GM21360 (cell line): ENCODE measurements at regions not wholly inside any gene's neighbourhood (a gene's known extent, or its start where the extent isn't known, plus 50 kb on each side); places are given as distances from the start of the nearest gene placed in this dataset.
A peak's percentile ranks its signal among the peaks of the same experiment; 100 is the strongest.

Source experiments
- ATAC-seq: cut with Tn5 transposase; IDR thresholded peaks from one replicate; pipeline ENCODE4 v1.9.1; 2021; ENCODE audit warnings: mild to moderate bottlenecking, moderate library complexity; ENCODE audit not compliant: unreplicated experiment

- ATAC-seq: no peak
These were observed 53.4 kb downstream of the GAS1 start for GRCh38 chr9:86893811-86894490.

- ATAC-seq: no peak
These were observed 54.7 kb downstream of the GAS1 start for GRCh38 chr9:86892576-86892975.

GRCh38 chr9:86891886-86892437 is 55.3 kb downstream of the GAS1 start:
- no peak for ATAC-seq

- ATAC-seq: no peak
These were observed 56.2 kb downstream of the GAS1 start for GRCh38 chr9:86891091-86891490.

- no peak for ATAC-seq
These were observed 62.1 kb downstream of the GAS1 start for GRCh38 chr9:86885232-86885631.

- ATAC-seq: no peak
These were observed 70.6 kb downstream of the GAS1 start for GRCh38 chr9:86876621-86877196.

- ATAC-seq: no peak
These were observed 78.7 kb downstream of the GAS1 start for GRCh38 chr9:86868616-86869015.

GRCh38 chr9:86867804-86868313 is 79.4 kb downstream of the GAS1 start:
- ATAC-seq: no peak

GRCh38 chr9:86865952-86866351 is 81.4 kb downstream of the GAS1 start:
- no peak for ATAC-seq

- no peak for ATAC-seq
These were observed 87.3 kb downstream of the GAS1 start for GRCh38 chr9:86860006-86860405.

GRCh38 chr9:86859056-86859455 is 88.2 kb downstream of the GAS1 start:
- ATAC-seq: no peak

- no peak for ATAC-seq
These were observed 89.3 kb downstream of the GAS1 start for GRCh38 chr9:86858009-86858408.

- ATAC-seq: no peak
These were observed 91.0 kb downstream of the GAS1 start for GRCh38 chr9:86856259-86856658.

GRCh38 chr9:86854898-86855523 is 92.3 kb downstream of the GAS1 start:
- no peak for ATAC-seq

GRCh38 chr9:86846656-86847055 is 100.7 kb downstream of the GAS1 start:
- no peak for ATAC-seq

GRCh38 chr9:86843206-86843605 is 104.1 kb downstream of the GAS1 start:
- no peak for ATAC-seq

- ATAC-seq: no peak
These were observed 104.7 kb downstream of the GAS1 start for GRCh38 chr9:86842573-86842972.

- no peak for ATAC-seq
These were observed 107.8 kb downstream of the GAS1 start for GRCh38 chr9:86839522-86839921.

GRCh38 chr9:86838519-86839497 is 108.5 kb downstream of the GAS1 start:
- ATAC-seq: no peak

GRCh38 chr9:86837345-86837744 is 110.0 kb downstream of the GAS1 start:
- no peak for ATAC-seq

- peak; percentile 73 for ATAC-seq
These were observed 110.5 kb downstream of the GAS1 start for GRCh38 chr9:86836797-86837196.
